HG03135 (cell line): ENCODE measurements at regions not wholly inside any gene's neighbourhood (a gene's known extent, or its start where the extent isn't known, plus 50 kb on each side); places are given as distances from the start of the nearest gene placed in this dataset.

Experiments
- ATAC-seq: cut with Tn5 transposase; IDR thresholded peaks from one replicate; pipeline ENCODE4 v1.9.1; 2021; ENCODE audit warnings: mild to moderate bottlenecking, moderate library complexity; ENCODE audit not compliant: unreplicated experiment

GRCh38 chr2:136582628-136583205, 182.6 kb upstream of the THSD7B start:
- ATAC-seq: no peak

- ATAC-seq: no peak
These were observed 193.0 kb upstream of the THSD7B start for GRCh38 chr2:136572335-136572734.

GRCh38 chr2:136557203-136557602, 208.1 kb upstream of the THSD7B start:
- no peak for ATAC-seq

GRCh38 chr2:136550181-136550580, 215.2 kb upstream of the THSD7B start:
- no peak for ATAC-seq

- no peak for ATAC-seq
These were observed 226.0 kb upstream of the THSD7B start for GRCh38 chr2:136539355-136539754.

GRCh38 chr2:136538489-136538888, 226.9 kb upstream of the THSD7B start:
- ATAC-seq: no peak

- ATAC-seq: no peak
These were observed 230.5 kb upstream of the THSD7B start for GRCh38 chr2:136534811-136535210.

GRCh38 chr2:136532171-136532570, 233.2 kb upstream of the THSD7B start:
- ATAC-seq: no peak

- ATAC-seq: no peak
These were observed 233.6 kb upstream of the THSD7B start for GRCh38 chr2:136531731-136532130.

GRCh38 chr2:136530146-136530545, 235.2 kb upstream of the THSD7B start:
- ATAC-seq: no peak

- ATAC-seq: no peak
These were observed 237.8 kb upstream of the THSD7B start for GRCh38 chr2:136527560-136527959.

- no peak for ATAC-seq
These were observed 242.6 kb upstream of the THSD7B start for GRCh38 chr2:136522724-136523123.

- ATAC-seq: no peak
These were observed 247.6 kb upstream of the THSD7B start for GRCh38 chr2:136517716-136518115.

- ATAC-seq: no peak
These were observed 255.1 kb upstream of the THSD7B start for GRCh38 chr2:136510244-136510643.

GRCh38 chr2:136505462-136505861, 259.9 kb upstream of the THSD7B start:
- no peak for ATAC-seq

- ATAC-seq: no peak
These were observed 262.7 kb upstream of the THSD7B start for GRCh38 chr2:136502660-136503059.

GRCh38 chr2:136497709-136498108, 267.6 kb upstream of the THSD7B start:
- no peak for ATAC-seq

- no peak for ATAC-seq
These were observed 268.4 kb upstream of the THSD7B start for GRCh38 chr2:136496966-136497365.

- peak; percentile 63 for ATAC-seq
These were observed 269.7 kb upstream of the THSD7B start for GRCh38 chr2:136495636-136496035.

GRCh38 chr2:136492901-136493300, 272.4 kb upstream of the THSD7B start:
- no peak for ATAC-seq

- ATAC-seq: no peak
These were observed 275.2 kb upstream of the THSD7B start for GRCh38 chr2:136490100-136490499.

GRCh38 chr2:136487421-136487820, 277.9 kb upstream of the THSD7B start:
- ATAC-seq: no peak

- ATAC-seq: peak; percentile 53
These were observed 279.2 kb upstream of the THSD7B start for GRCh38 chr2:136486115-136486514.
